ENCODE measurements at regions not wholly inside any gene's neighbourhood (a gene's known extent, or its start where the extent isn't known, plus 50 kb on each side); places are given as distances from the start of the nearest gene placed in this dataset.

- ATAC-seq (ENCODE audit: insufficient read depth, low read depth), result no peak
- H3K27ac ChIP-seq (ENCODE audit: low read length), result no peak overlapping the region
- no peak for TF ChIP-seq CTCF (IDR thresholded peaks at IDR 0.05; ENCODE audit: borderline replicate concordance, extremely low read depth, low read length, poor library complexity, severe bottlenecking)
- no peak for TF ChIP-seq EZH2 (IDR thresholded peaks at IDR 0.05; ENCODE audit: borderline replicate concordance, low read depth, low read length, severe bottlenecking)
- H3K4me1 ChIP-seq (ENCODE audit: insufficient read depth, low read length), result no peaks in the 10 kb centered on the region
- no peaks in the 10 kb centered on the region for H3K27me3 ChIP-seq (ENCODE audit: insufficient read depth, low read length, poor library complexity)
- H3K9ac ChIP-seq (ENCODE audit: low read depth, low read length), result no peak overlapping the region
- H4K20me1 ChIP-seq (ENCODE audit: insufficient read depth, low read length), result no peaks in the 10 kb centered on the region
- H3K9me3 ChIP-seq (ENCODE audit: insufficient read depth, low read length, severe bottlenecking), result no peaks in the 10 kb centered on the region
- H3K4me3 ChIP-seq (ENCODE audit: low read depth in 1 of 2, low read length in 2 of 2), result no peak overlapping the region
- no peak for DNase-seq
- no peaks in the 10 kb centered on the region for H3K79me2 ChIP-seq (ENCODE audit: insufficient read depth, low read length)
- H3K4me2 ChIP-seq (ENCODE audit: insufficient read depth, low read length), result no peak overlapping the region
- H2AFZ ChIP-seq (ENCODE audit: low read depth, low read length), result no peak overlapping the region
- H3K36me3 ChIP-seq (ENCODE audit: insufficient read depth, low read length), result no peaks in the 10 kb centered on the region
Measured at GRCh38 chr4:56745042-56745441, 63.9 kb upstream of the HOPX start.

- Histone ChIP-seq H3K9me3 (ENCODE audit: insufficient read depth, low read length, severe bottlenecking) (no peaks in the 10 kb centered on the region), H3K27me3 (ENCODE audit: insufficient read depth, low read length, poor library complexity) (no peaks in the 10 kb centered on the region), H2AFZ (ENCODE audit: low read depth, low read length) (no peak overlapping the region), H3K79me2 (ENCODE audit: insufficient read depth, low read length) (no peaks in the 10 kb centered on the region), H3K4me1 (ENCODE audit: insufficient read depth, low read length) (no peaks in the 10 kb centered on the region), H4K20me1 (ENCODE audit: insufficient read depth, low read length) (no peaks in the 10 kb centered on the region), H3K27ac (ENCODE audit: low read length) (no peak overlapping the region), H3K4me3 (ENCODE audit: low read depth in 1 of 2, low read length in 2 of 2) (no peak overlapping the region), H3K9ac (ENCODE audit: low read depth, low read length) (no peak overlapping the region), H3K4me2 (ENCODE audit: insufficient read depth, low read length) (no peak overlapping the region), H3K36me3 (ENCODE audit: insufficient read depth, low read length) (no peaks in the 10 kb centered on the region)
- ATAC-seq (ENCODE audit: insufficient read depth, low read depth) (no peak), DNase-seq (no peak)
- TF ChIP-seq CTCF (IDR thresholded peaks at IDR 0.05; ENCODE audit: borderline replicate concordance, extremely low read depth, low read length, poor library complexity, severe bottlenecking) (no peak), EZH2 (IDR thresholded peaks at IDR 0.05; ENCODE audit: borderline replicate concordance, low read depth, low read length, severe bottlenecking) (no peak)
Measured at GRCh38 chr4:56744030-56744429, 62.9 kb upstream of the HOPX start.

- H3K4me2 ChIP-seq (ENCODE audit: insufficient read depth, low read length), result no peak overlapping the region
- no peak for ATAC-seq (ENCODE audit: insufficient read depth, low read depth)
Measured at GRCh38 chr4:56743550-56743949, 62.5 kb upstream of the HOPX start.

More at GRCh38 chr4:56743550-56743949, 62.5 kb upstream of the HOPX start:
- H3K4me1 ChIP-seq (ENCODE audit: insufficient read depth, low read length), result no peaks in the 10 kb centered on the region
- no peak overlapping the region for H3K9ac ChIP-seq (ENCODE audit: low read depth, low read length)
- TF ChIP-seq CTCF (IDR thresholded peaks at IDR 0.05; ENCODE audit: borderline replicate concordance, extremely low read depth, low read length, poor library complexity, severe bottlenecking) (no peak), EZH2 (IDR thresholded peaks at IDR 0.05; ENCODE audit: borderline replicate concordance, low read depth, low read length, severe bottlenecking) (no peak)
- no peaks in the 10 kb centered on the region for H3K27me3 ChIP-seq (ENCODE audit: insufficient read depth, low read length, poor library complexity)
- no peaks in the 10 kb centered on the region for H3K9me3 ChIP-seq (ENCODE audit: insufficient read depth, low read length, severe bottlenecking)
- no peak overlapping the region for H2AFZ ChIP-seq (ENCODE audit: low read depth, low read length)
- no peaks in the 10 kb centered on the region for H3K36me3 ChIP-seq (ENCODE audit: insufficient read depth, low read length)
- H3K27ac ChIP-seq (ENCODE audit: low read length), result no peak overlapping the region
- no peaks in the 10 kb centered on the region for H4K20me1 ChIP-seq (ENCODE audit: insufficient read depth, low read length)
- H3K79me2 ChIP-seq (ENCODE audit: insufficient read depth, low read length), result no peaks in the 10 kb centered on the region
- H3K4me3 ChIP-seq (ENCODE audit: low read depth in 1 of 2, low read length in 2 of 2), result no peak overlapping the region
- DNase-seq, result no peak
